ENCODE measurements at regions not wholly inside any gene's neighbourhood (a gene's known extent, or its start where the extent isn't known, plus 50 kb on each side); places are given as distances from the start of the nearest gene placed in this dataset.
A peak's percentile ranks its signal among the peaks of the same experiment; 100 is the strongest.
"Not testable (repeated sequence)": the region's sequence is repeated elsewhere in the genome, so short reads cannot be mapped to it uniquely, and the experiment has no call there.

GRCh38 chr21:16455978-16456377 lies 726.2 kb downstream of the USP25 start:
- TF ChIP-seq CTCF (IDR thresholded peaks at IDR 0.05; ENCODE audit: low read depth, low read length), result no peak
- H3K4me3 ChIP-seq (replicated peaks in 1 of 2; ENCODE audit: low read depth in 2 of 2, low read length in 2 of 2), result no peak overlapping the region
- no peak for DNase-seq (ENCODE audit: low read depth in 2 of 2)

- no peak overlapping the region for H3K4me3 ChIP-seq (replicated peaks in 1 of 2; ENCODE audit: low read depth in 2 of 2, low read length in 2 of 2)
- TF ChIP-seq CTCF (IDR thresholded peaks at IDR 0.05; ENCODE audit: low read depth, low read length), result no peak
- DNase-seq (ENCODE audit: low read depth in 2 of 2), result no peak
Measured at GRCh38 chr21:16457498-16457897, 727.7 kb downstream of the USP25 start.

GRCh38 chr21:16460936-16461335 lies 731.2 kb downstream of the USP25 start:
- no peak overlapping the region for H3K4me3 ChIP-seq (replicated peaks in 1 of 2; ENCODE audit: low read depth in 2 of 2, low read length in 2 of 2)
- no peak for DNase-seq (ENCODE audit: low read depth in 2 of 2)
- peak; percentile 18 for TF ChIP-seq CTCF (IDR thresholded peaks at IDR 0.05; ENCODE audit: low read depth, low read length)

- not testable (repeated sequence) for H3K4me3 ChIP-seq (replicated peaks in 1 of 2; ENCODE audit: low read depth in 2 of 2, low read length in 2 of 2)
- DNase-seq (ENCODE audit: low read depth in 2 of 2), result peak in 1 of 2 donors; percentile 77
- TF ChIP-seq CTCF (IDR thresholded peaks at IDR 0.05; ENCODE audit: low read depth, low read length), result peak; percentile 5
Measured at GRCh38 chr21:16464211-16464889, 734.6 kb downstream of the USP25 start.

- DNase-seq (ENCODE audit: low read depth in 2 of 2), result peak in 1 of 2 donors; percentile 25
- TF ChIP-seq CTCF (IDR thresholded peaks at IDR 0.05; ENCODE audit: low read depth, low read length), result no peak
- H3K4me3 ChIP-seq (replicated peaks in 1 of 2; ENCODE audit: low read depth in 2 of 2, low read length in 2 of 2), result no peak overlapping the region
Measured at GRCh38 chr21:16468184-16468583, 738.4 kb downstream of the USP25 start.

GRCh38 chr21:16473988-16474387 lies 744.2 kb downstream of the USP25 start:
- DNase-seq (ENCODE audit: low read depth in 2 of 2), result peak in 1 of 2 donors; percentile 54
- H3K4me3 ChIP-seq (replicated peaks in 1 of 2; ENCODE audit: low read depth in 2 of 2, low read length in 2 of 2), result no peak overlapping the region
- no peak for TF ChIP-seq CTCF (IDR thresholded peaks at IDR 0.05; ENCODE audit: low read depth, low read length)
